ENCODE measurements at regions not wholly inside any gene's neighbourhood (a gene's known extent, or its start where the extent isn't known, plus 50 kb on each side); places are given as distances from the start of the nearest gene placed in this dataset.

- H3K27ac ChIP-seq: no peak overlapping the region
- no peak for DNase-seq
- no peaks in the 10 kb centered on the region for H3K9me3 ChIP-seq
- TF ChIP-seq CTCF (IDR thresholded peaks at IDR 0.05): no peak
- ATAC-seq: no peak
- no peaks in the 10 kb centered on the region for H3K36me3 ChIP-seq
- WGBS, 2 donors: 69 to 70% methylated on average over 4 of the region's 4 CpGs
- H3K27me3 ChIP-seq: no peaks in the 10 kb centered on the region
- H3K4me3 ChIP-seq: no peak overlapping the region
- no peaks in the 10 kb centered on the region for H3K4me1 ChIP-seq
- intact Hi-C loops (cut with DNase I): no loop called here
These were observed 1982.4 kb downstream of the EFNA5 start for GRCh38 chr5:105688227-105688792.

- intact Hi-C loops (cut with DNase I): no loop called here
These were observed 1983.2 kb downstream of the EFNA5 start for GRCh38 chr5:105687493-105687892.

GRCh38 chr5:105685884-105686283 is 1984.9 kb downstream of the EFNA5 start:
- no peaks in the 10 kb centered on the region for H3K9me3 ChIP-seq
- no peak for ATAC-seq
- DNase-seq: no peak
- no peak for TF ChIP-seq CTCF (IDR thresholded peaks at IDR 0.05)
- no peaks in the 10 kb centered on the region for H3K4me1 ChIP-seq
- intact Hi-C loops (cut with DNase I): no loop called here
- no peak overlapping the region for H3K27ac ChIP-seq
- WGBS, 2 donors: 90 to 94% methylated on average over 5 of the region's 5 CpGs
- H3K4me3 ChIP-seq: no peak overlapping the region
- no peaks in the 10 kb centered on the region for H3K36me3 ChIP-seq
- H3K27me3 ChIP-seq: no peaks in the 10 kb centered on the region

More at GRCh38 chr5:105687493-105687892, 1983.2 kb downstream of the EFNA5 start:
- DNase-seq: no peak
- Histone ChIP-seq H3K4me3 (no peak overlapping the region), H3K36me3 (no peaks in the 10 kb centered on the region), H3K27ac (no peak overlapping the region), H3K27me3 (no peaks in the 10 kb centered on the region), H3K9me3 (no peaks in the 10 kb centered on the region), H3K4me1 (no peaks in the 10 kb centered on the region)
- TF ChIP-seq CTCF (IDR thresholded peaks at IDR 0.05): no peak
- WGBS, 2 donors: 54% methylated on average over 3 of the region's 3 CpGs
- no peak for ATAC-seq

GRCh38 chr5:105684799-105685198 is 1985.9 kb downstream of the EFNA5 start:
- Histone ChIP-seq H3K36me3 (no peaks in the 10 kb centered on the region), H3K4me1 (no peaks in the 10 kb centered on the region), H3K9me3 (no peaks in the 10 kb centered on the region), H3K27me3 (no peaks in the 10 kb centered on the region), H3K27ac (no peak overlapping the region), H3K4me3 (no peak overlapping the region)
- no peak for DNase-seq
- intact Hi-C loops (cut with DNase I): no loop called here
- 86 to 91% methylated on average over 3 of the region's 3 CpGs for WGBS, 2 donors
- TF ChIP-seq CTCF (IDR thresholded peaks at IDR 0.05): no peak
- ATAC-seq: no peak
